CD4-positive, alpha-beta T cell treated with Interleukin-4 for 1 hour (primary cell): ENCODE measurements at regions not wholly inside any gene's neighbourhood (a gene's known extent, or its start where the extent isn't known, plus 50 kb on each side); places are given as distances from the start of the nearest gene placed in this dataset.
A peak's percentile ranks its signal among the peaks of the same experiment; 100 is the strongest.

Experiments used
- DNase-seq, 2 donors: peaks; one replicate each; pipeline ENCODE4 v3.0.0-alpha.2; 2020 to 2022

- DNase-seq: no peak
Observed at GRCh38 chr15:66950114-66950513, 115.3 kb upstream of the SMAD3 start.

DNA sequence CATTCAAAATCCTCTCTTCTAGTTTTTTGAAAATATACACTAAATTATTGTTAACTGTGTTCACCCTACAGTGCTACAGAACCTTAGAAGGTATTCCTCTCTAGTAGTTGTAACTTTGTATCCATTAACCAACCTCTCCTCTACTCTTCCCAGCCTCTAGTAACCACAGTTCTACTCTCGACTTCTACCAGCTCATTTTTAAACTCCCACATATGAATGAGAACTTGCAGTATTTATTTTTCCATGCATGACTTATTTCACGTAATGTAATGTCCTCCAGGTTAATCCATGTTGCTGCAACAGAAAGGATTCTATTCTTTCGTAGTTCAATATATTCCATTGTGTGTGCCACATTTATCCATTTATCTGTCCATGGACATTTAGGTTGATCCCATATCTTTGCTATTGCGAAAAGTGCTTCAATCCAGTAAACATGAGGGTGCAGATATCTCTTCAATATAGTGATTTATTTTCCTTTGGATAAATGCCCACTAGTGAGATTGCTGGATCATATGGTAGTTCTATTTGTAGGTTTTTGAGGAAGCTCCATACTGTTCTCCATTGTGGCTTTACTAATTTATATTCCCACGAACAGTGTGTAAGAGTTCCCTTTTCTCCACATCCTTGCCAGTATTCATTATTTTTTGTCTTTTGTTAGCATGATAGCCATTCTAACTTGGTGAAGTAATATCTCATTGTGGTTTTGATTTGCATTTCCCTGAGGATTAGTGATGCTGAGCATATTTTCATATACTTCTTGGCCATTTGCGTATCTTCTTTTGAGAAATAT lies 113.7 kb upstream of the SMAD3 start:
- DNase-seq: no peak

- no peak for DNase-seq
Observed at GRCh38 chr15:66952756-66953522, 112.5 kb upstream of the SMAD3 start.

DNA sequence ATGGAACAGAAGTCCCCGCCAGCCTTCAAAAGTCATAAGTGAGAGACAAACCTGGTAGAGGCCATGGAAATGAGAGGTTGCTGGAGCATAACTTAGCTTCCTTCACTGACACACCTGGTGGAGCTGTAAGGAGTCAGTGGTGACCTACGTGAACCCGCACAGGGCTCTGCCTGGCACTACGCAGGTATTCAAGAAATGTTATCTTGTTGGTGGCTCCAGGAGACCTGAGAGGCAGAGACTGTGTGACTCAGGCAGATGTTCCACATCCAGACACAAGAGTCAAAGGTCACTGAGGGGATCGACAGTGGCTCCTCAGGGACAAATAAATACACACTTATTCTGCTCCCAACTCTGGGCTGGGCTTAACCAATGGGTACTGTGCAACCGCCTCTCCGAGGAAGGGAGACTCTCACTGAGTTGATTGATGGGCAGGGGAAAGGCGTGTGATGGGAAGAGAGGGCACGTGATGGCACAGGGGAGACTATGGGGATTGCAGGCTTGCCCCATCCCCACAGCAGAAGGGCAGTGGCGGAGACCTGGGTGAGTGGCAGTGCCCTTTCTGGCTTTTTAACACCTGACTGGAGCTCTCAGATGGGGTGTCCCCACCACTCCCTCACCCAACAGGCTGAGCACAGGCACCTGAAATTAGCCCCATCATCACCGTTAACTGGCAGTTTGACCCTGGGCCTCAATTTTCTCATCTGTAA lies 111.7 kb upstream of the SMAD3 start:
- no peak for DNase-seq

DNA sequence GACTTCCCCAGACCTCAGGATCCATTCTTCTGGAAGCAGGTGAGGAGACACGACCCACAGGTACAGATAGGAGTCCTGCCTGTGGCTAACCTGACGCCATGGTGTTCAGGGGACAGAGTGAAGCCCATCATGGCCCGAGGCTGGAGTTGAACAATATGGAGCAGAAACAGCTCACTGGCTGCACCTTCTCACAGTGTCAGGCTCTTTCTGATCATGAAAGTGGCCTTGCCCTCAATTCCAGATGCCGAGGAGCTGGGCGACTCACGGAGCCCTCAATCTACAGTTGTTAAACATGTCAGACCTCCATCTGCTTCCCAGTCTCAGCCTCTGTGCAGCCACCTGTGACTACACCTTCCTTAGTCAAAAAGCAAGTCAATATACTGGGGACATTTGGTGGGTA lies 110.8 kb upstream of the SMAD3 start:
- no peak for DNase-seq

DNA sequence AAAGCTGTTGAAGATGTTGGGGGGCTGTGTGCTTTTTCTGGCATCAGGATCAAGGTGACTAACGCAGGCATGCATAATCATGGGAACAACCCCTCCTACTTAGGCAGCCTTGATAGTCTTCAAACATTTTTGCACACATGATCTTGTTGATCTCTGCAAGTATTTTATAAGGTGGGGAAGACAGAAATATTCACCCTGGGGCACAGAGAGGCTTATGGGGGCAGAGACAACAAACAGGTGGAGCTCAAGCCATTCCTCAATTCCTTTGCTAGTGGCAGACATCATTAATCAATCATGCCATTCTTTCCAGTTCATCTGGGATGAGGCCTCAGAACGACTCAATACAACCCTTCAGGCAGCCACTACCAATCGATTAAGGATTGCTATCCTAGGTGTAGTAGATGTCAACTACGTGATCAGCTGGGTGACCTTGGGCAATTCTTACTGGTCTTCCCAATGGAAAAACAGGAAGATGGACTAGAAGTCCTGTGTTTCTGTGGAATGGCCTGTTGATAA lies 110.3 kb upstream of the SMAD3 start:
- DNase-seq: no peak

DNA sequence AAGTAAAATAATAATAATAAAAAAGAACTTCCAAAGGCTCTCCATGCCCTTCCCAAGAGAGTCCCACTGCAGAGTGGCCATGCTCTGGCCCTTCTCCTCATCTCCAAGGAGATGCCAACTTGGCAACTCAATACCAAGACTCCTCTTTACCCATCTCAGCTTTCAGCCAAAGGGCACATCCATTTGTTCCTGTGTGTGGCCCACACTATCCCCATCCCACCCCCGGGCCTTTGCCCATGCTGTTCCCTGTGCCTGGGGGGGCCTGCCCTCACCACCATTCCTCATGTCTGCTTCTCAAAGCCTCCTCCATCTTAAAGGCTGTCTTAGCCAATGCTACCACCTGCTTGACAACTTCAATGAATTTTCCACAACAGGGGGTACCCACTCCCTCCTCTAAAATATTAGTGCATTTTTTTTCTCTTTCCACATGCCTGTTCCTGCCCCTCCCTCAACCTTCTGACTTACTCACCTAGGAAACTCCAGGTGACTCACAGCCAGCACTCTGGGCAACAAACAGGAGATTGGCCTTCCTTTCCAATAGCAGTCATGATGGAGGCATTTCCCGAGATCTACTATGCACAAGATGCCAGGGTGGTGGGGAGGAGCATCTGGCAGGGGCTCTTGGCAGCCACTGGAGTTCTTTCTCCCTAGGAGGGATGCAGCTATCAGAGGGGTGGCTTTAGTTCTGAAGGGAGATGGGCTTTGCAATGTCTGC lies 109.4 kb upstream of the SMAD3 start:
- DNase-seq: no peak

DNA sequence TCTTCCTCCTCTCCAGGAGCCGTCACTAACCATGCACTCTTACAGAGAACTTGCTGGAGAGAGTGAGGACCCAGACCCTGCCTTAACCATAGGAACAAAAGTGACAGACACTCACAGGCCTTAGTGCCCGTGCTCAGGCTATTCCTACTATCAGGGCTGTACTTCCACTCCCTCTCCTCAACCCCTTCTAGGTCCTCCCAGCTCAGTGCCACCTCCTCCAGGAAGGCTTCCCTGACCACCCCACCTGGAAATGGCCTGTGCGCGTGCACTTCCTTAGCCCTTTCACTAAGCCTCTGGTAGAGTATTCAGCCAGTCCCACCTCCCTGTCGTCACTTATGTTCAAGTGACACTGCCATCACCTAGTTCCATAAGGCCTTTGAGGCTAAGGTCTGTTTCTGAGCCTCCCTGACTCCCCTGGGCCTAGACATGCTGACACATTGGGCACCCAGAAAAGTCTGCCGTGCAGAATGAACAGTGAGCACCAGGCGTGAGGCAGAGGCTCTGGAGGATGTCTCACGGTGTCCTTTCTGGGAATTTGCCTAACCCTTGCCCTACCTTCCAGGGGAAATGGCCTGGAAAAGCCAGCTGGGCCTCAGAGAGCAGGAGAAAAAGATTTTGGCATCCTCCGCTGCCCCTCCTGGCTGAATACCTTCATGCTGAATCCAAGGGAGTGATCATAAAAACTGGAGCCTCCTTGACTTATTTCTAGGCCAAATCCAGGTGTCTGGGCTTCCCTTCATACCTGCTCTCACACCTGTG lies 108.6 kb upstream of the SMAD3 start:
- no peak for DNase-seq

DNA sequence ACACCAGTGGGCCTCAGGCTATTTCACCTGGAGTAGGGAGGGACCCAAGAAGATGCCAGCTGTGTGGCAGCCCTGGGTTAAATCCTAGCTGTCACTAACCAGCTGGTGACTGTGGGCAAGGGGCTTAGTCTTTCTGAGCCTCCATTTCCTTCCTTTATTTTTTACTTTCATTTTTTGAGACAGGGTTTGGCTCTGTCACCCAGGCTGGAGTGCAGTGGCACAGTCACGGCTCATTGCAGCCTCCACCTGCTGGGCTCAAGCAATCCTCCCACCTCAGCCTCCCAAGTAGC lies 108.0 kb upstream of the SMAD3 start:
- DNase-seq: no peak

DNA sequence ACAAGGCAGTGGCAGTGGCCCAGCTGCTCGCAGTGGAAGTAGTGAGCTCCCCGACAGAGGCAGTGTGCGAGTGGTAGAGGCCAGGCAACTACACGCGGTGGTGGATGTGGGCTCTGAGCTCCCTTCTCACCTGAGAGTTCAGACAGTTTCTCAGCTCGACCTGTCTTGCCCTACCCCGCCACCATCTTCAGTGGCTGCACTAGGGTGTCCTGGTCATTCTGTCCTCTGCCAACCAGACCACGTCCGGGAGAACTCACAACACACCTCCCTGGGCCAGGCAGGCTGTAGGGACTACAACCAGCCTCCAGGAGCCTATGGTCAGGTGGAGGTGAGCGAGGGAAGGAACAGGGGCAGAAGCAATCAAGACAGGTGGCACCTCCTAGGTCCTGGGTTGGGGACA lies 106.3 kb upstream of the SMAD3 start:
- DNase-seq: no peak

GRCh38 chr15:66959875-66960274 lies 105.5 kb upstream of the SMAD3 start:
- no peak for DNase-seq

DNA sequence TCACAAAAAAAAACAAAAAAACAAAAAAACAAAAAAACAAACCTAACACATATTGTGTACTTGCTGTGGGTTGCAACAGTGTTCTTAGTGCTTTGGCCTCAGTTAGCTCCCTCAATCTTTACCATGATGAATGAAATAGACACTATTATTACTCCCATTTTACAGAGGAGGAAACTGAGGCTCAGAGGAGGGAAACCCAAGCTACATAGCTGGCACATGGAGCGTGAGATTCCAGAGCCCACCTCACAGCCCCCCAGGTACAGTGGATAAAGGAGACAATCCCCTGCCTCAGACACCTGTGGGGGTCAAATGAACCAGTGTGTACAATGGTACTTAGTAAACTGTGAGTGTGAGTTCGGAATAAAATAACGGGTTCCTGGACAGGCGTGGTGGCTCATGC lies 104.9 kb upstream of the SMAD3 start:
- DNase-seq: no peak

DNA sequence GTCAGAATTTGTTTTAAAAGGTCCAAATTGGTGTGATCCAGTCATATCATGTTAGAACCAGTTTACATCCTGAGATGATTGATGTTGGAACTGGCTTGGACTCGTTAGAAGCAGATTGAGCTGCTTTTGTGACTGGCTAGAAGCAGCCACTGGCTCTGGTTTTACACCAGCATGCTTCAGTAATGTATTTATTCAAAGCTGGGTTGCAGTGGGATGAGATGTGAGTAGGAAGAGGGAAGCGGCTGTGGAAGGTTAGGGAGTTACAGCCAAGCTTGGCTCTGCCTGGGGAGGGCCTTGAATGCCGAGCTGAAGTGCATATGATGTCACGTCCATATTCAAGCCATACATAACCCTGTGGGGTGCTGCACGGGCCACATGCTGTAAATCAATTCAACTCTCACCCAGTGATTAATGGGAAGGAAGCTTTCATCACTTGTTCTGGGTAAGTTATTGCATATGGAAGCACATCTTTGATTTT lies 104.0 kb upstream of the SMAD3 start:
- no peak for DNase-seq

GRCh38 chr15:66961901-66962300 lies 103.5 kb upstream of the SMAD3 start:
- no peak for DNase-seq

GRCh38 chr15:66962522-66962921 lies 102.9 kb upstream of the SMAD3 start:
- no peak for DNase-seq

- no peak for DNase-seq
Observed at GRCh38 chr15:66963084-66963483, 102.3 kb upstream of the SMAD3 start.

DNA sequence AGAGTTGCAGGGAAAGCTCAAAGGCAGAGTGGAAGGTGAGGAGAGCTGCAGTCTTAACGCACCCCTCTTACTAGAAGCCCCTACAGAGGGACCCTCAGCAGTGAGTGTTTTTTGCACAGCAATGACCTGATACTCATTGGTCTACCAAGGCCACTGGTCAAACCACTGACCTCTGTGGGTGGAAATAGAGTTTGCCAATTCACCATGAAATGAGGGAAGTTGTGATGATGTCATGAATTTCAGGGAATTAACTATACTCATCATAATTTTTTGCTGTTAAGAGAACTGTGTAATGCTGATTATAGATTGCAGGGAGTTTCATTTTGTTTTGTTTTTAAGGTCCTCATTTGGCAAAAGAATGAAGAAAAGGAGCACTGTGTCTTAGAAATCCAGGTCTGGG lies 101.7 kb upstream of the SMAD3 start:
- DNase-seq: no peak

GRCh38 chr15:66964111-66964738 lies 101.2 kb upstream of the SMAD3 start:
- no peak for DNase-seq

DNA sequence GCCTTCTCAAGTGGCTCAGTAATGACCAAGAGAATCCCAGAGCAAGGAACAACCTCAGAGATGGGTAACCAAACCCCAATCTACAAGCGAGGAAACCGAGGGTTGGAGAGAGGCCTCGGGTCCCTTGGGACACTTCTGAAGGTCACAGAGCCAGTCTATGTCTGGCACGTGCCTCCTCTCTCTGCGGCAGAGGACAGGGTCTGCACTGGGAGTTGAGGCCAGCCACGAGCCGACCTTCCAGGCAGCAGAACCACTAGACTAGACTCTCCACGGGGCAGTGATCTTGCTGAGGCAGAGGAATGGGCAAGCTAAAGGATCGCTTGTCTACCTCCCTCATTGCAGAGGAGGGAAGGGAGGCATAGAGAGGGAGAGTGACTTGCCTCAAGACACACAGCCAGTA lies 100.6 kb upstream of the SMAD3 start:
- no peak for DNase-seq

- no peak for DNase-seq
Observed at GRCh38 chr15:66965201-66965900, 100.1 kb upstream of the SMAD3 start.

- peak in 1 of 2 donors; percentile 21 for DNase-seq
Observed at GRCh38 chr15:66966256-66966655, 99.1 kb upstream of the SMAD3 start.
